Stimulated activated CD4-positive, alpha-beta T cell treated with anti-CD3 and anti-CD28 coated beads, Interleukin-2, amount 100 ng/mL, for 24 hours (primary cell): ENCODE measurements at regions not wholly inside any gene's neighbourhood (a gene's known extent, or its start where the extent isn't known, plus 50 kb on each side); places are given as distances from the start of the nearest gene placed in this dataset.

ENCODE experiments used
- DNase-seq, 2 donors: peaks; one replicate each; pipeline ENCODE4 v3.0.0-alpha.2; 2020

DNA sequence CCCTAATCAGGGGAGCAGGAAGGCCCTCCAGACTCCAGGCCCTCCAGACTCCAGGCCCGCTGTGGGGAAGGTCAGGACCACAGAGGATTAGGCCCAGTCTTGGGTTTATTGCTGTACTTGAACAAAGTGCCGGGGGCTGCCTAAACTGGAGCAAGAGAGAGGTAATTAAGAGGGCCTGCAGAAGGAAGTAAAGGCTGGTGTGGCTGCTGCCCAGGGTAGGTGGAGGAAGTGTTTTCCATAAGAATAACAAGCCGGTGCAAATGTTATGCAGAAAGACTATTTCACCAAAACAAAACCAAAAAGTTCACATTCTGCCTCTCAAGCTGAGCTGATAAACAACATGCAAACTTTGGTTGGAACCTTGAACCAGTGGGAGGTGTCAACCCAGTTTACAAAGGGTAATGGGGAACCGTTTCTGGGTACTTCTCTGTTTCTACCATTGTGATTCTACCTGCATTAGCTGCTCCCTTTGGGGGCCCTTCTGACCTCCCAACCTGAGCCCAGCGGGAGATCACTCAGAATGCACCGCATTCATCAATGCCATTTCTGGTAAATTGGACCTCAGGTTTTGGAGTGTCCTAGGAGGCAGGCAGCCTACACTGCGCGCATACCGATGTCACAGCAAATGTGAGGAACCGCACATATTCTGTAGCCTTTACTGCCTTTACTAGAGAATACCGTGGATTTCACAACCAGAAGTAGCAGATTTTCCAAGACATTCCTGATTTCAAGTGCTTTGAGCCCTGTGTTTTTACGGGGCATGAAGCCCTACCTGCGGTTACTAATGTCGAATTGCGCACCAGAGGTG is 59.7 kb upstream of the BCOR start:
- DNase-seq, result no peak

- no peak for DNase-seq
Observed at GRCh38 chrX:40156470-40157227, 58.9 kb upstream of the BCOR start.

GRCh38 chrX:40155589-40156469 is 58.1 kb upstream of the BCOR start:
- DNase-seq, result no peak

DNA sequence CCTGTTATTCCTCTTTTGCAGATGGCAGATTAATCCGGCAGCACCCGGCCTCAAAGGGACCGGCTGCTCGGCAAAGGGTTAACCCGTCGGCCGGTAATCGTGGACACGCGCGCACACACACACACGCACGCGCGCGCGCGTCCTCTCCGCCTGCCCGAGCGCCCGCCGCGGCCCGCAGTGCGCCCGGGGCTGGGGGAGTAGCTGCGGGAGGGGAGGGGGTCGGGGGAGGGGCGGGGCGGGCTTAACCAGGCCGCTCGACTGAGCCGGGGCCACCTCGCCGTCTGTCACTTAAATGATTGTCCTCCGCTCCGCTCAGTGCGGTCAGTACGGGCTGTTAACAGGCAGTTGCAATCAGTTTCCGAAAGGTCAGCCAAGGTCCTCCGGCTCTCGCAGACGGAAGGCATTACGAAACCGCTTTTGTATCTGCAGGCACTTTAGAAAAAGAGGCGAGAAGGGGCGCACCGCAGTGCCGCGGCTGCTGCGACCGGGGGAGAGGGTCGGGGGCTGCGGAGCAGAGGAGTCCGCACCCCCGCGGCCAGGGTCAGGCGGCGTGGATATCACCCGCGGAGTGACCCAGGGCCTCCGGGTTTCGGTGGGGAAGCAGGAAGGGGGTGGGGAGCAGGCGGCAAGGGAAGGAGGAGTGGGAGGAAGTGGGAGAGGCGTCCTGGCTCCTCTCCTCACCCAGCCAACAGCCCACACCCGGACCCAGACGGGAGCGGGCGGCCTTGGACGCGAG is 57.3 kb upstream of the BCOR start:
- DNase-seq, result no peak

DNA sequence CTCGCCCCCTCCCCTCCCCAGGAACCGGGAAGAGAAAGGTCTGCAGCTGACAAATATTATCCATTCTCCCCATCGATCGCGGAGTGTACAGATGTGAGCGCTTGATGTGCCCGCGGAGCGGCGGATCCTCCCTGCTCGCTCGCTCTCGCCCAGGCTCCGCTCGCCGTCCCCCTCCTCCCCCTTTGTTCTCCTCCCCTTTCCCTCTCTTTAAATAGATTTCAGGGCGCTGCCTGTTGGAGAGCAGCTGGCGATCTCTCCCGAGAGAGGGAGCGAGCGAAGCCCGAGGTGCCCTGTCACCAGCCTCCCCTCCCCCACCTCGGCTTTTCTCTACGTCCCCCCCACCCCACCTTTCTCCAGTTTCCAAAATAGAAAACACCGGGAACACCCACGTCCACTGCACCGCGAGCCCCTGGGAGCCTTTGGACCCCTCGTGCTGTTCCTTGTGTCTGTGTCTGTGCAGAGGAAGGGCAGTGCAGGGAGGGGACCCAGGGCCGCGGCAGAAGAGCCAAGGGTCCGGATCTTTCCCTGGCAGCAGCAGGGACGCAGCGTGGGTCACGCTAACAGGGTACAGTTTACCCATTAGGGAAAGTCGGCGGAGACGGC is 56.6 kb upstream of the BCOR start:
- no peak for DNase-seq

DNA sequence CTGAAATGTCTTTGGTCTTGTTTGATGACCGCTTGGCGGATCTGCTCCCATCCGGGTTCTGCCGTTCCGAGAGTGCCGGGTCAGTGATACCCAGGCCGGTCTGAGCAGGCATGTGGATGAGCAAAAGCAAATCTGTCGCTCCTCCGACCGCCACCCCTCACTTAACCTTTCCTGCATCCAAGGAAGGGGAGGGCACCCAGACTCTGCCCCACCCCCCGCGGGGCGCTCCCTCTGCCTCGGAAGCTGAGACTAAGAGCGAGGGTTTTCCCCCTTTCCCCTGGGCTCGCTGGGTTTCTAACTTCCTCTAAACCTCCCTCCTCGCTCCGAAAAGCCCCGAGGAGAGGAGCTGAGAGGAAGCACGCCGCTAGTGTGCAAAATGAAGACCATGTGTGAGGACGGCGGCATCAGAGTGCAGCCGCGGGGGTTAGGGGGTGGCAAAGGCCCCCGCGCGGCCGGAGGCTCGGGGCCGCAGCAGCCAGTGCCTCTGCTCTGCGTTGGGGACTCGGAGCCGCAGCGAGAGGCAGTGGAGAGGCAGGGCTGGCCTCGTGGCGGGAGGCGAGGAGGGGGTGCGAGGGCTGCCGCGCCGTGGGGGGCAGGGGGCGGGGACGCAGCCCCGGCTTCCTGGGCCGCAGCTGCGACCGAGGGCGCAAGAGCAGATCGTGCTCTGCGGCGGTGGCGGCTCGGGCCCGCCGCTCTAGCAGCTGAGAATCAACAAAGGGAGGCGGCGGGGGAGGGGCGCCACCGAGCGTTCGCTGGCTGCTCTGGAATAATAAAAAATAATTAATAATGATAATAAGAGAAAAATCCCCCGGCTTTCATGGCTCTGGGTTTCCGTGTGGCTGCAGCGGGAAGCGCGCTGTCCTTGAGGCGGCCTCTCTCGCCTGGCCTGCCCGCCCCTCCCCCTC is 55.8 kb upstream of the BCOR start:
- DNase-seq, result peak; percentile 65 to 76

DNA sequence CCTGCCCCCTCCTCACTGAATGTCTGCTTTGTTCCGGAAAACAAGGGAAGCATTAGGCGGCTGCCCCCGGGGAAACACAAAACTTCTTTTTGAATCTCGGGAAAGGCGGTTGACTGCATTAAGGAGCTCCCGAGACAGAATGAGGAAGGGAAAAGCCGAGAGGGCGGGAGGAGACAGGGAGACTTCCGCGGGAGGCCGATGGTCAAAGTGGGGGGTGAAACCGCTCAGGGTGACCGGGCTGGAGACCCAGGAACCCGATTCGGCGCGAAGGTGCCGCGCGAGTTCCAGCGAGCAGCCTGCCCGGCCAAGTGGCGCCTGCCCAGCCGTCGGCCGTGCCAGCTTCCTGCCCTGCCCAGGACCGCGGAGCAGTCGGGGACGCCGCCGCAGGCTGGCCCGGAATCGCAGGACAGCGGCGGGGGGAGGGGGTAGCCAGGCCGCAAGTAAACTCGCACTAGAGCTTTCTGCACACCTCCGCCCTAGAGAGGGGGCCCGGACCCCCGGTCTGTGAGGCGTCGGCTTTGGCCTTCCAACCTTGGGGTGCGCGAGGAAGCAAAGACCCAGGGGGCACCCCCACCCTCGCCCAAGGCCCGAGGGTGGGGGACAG is 55.1 kb upstream of the BCOR start:
- no peak for DNase-seq

- no peak for DNase-seq
Observed at GRCh38 chrX:40152173-40152711, 54.5 kb upstream of the BCOR start.

DNA sequence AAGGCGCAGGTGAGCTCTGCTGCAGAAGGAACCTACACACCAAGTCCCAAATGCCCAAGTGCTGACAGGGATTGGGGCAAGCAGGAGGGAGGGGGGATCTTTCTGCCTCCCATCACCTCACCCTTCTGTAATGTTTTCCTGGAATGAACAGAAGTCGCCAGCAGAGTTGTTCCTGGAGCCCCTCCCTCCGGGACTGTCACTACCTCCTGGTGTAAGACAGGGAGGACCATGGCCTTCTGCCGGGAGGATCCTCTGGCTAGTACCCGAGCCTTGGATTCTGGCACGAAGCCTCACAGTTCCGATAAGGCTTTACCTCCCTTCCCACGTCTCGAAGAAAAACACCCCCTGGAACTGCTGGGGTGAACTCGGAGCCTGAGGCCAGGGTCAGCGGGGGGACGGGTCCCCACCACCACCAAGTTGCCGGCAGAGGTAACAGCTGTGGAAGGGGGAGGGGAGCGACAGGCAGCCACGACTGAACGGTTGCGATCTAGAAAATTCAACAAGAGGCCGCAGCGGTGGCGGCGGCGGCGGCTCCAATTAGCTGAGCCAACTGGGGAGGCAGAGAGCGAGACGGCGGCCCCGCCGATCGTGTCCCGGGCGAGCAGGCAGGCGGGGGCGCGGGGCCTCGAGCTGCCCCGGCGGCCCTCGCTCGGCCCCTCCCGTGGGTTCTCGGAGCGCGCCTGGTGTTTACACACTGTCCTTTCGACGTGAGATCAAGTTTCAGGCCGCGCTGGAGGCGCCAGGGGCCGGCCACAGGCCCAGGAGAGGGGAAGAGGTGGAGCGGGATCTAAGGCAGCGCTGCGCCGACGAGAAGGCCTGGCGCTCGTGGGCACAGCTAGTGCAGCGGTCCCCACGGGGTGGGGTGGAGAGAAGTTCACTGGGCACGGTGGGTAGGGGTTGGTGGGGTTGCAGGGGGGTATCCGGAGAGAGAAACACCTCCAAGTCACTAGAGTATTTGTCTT is 53.7 kb upstream of the BCOR start:
- DNase-seq, result no peak

GRCh38 chrX:40150503-40150902 is 52.7 kb upstream of the BCOR start:
- no peak for DNase-seq

DNA sequence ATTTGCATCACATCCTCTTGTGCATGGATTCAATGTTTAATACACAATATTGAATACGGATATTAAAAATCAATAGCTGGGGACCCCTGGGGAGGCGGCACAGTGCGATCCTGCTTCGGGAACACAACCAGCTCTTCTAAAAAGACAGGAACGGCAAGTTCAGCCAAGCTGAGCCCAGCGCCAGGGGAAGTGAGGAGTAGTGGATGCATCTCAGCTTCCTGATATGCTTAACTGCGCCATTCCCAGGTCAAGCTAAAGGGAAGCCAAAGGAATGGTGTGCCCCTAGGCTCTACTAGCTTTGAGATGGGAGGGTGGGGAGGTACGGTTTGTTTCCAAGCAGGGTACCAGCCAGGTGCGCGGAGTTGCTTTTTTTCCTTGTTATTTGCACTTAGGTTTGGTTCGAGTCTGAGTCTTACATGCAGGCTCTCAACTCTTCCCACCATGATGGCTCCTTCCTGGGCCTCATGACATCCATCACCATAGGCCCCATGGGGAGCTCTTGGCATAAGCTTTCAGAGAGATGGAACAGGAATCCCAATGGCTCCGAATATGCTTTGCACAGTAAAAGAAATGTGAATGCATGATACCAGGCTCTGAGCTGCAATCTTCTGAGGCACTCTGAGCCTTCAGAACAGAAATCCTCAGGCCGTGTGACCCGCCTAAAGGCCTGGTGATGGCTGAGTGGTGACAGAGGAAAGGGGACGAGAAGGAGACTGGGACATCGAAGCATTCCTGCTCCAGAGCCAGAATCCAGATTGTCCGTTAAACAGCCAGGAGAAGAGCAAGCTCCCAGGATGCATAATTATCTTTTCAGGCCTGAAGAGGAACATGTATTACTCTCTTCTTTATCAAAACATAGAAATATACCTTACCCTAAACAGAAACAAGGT is 51.8 kb upstream of the BCOR start:
- no peak for DNase-seq

GRCh38 chrX:40148385-40149285 is 50.9 kb upstream of the BCOR start:
- no peak for DNase-seq

- DNase-seq, result no peak
Observed at GRCh38 chrX:40147971-40148370, 50.2 kb upstream of the BCOR start.
